ENCODE measurements at regions not wholly inside any gene's neighbourhood (a gene's known extent, or its start where the extent isn't known, plus 50 kb on each side); places are given as distances from the start of the nearest gene placed in this dataset.

DNA sequence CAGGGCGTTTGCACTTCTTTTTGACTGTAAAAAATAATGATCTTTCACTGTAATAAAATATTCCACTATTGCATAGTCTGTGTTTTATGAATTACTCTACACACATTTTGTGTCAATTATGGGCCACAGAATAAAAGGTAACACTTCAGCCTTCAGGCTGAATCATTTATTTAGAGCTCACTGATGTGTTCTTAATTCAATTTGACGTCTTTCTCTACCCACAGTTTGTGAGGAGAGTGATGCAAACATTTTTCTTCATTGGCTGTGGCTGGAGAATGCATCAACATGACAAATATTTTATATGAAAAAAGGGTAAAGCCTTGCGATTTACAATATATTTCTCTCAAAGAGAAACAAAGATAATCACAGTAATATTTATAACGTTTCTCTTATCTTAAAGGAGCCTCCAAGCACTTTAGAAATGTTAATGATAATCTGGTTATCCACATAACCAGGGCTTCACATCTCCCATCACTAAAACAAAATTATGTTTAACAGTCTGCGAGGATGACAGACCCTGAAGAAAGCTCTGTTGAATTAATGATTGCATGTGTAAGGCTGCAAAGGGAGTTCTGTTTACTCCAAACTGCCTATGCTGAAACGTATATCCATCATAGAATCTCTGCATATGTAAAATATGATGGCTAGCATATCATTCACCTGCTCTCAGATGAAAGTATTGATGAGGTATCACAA lies 951.3 kb downstream of the ZPLD1 start:
- DNase-seq (ENCODE audit: low read depth in 1 of 2, low spot score in 2 of 2) (no peak), FAIRE-seq (no peak)
- H2BK120ac ChIP-seq (replicated peaks; ENCODE audit: low read depth, low read length), result no peak overlapping the region
- 86% methylated on average over 6 of the region's 6 CpGs; no CpG with 5 or more reads in 1 of the 2 experiments for WGBS, 2 experiments (ENCODE audit: extremely low coverage in 1 of 2, insufficient coverage in 1 of 2, insufficient read length in 1 of 2, insufficient replicate concordance in 2 of 2, low coverage in 1 of 2, low lambda C conversion rate in 2 of 2, missing lambda C conversion rate in 1 of 2)
- no peak overlapping the region for H4K8ac ChIP-seq (ENCODE audit: extremely low read depth, insufficient read depth, low read length)
- no peaks in the 10 kb centered on the region for H3K36me3 ChIP-seq (ENCODE audit: control insufficient read depth in 2 of 4, insufficient read depth in 4 of 4, low read length in 3 of 4)
- no peak overlapping the region for H3K23ac ChIP-seq (ENCODE audit: insufficient read length)
- H3K9me3 ChIP-seq (ENCODE audit: insufficient read depth in 2 of 2, low read depth in 1 of 2, low read length in 1 of 2), result no peaks in the 10 kb centered on the region
- no peaks in the 10 kb centered on the region for H3K4me1 ChIP-seq (replicated peaks in 1 of 4; ENCODE audit: control insufficient read depth in 3 of 4, insufficient read depth in 4 of 4, low read length in 3 of 4)
- no peaks in the 10 kb centered on the region for H3K79me1 ChIP-seq (ENCODE audit: low read depth, low read length)
- H3K9ac ChIP-seq (replicated peaks in 1 of 4; ENCODE audit: extremely low read depth in 1 of 4, low read depth in 3 of 4, low read length in 3 of 4), result no peak overlapping the region
- no peak overlapping the region for H3K4me3 ChIP-seq (ENCODE audit: extremely low read depth in 1 of 4, insufficient read depth in 2 of 4, low read depth in 3 of 4, low read length in 4 of 4)
- no peaks in the 10 kb centered on the region for H3K27me3 ChIP-seq (replicated peaks in 1 of 4; ENCODE audit: control insufficient read depth in 3 of 4, extremely low read depth in 1 of 4, insufficient read depth in 3 of 4, low read length in 3 of 4)
- H2BK15ac ChIP-seq (ENCODE audit: low read length), result no peak overlapping the region
- H2BK12ac ChIP-seq (ENCODE audit: low read depth, low read length), result no peak overlapping the region
- no peak overlapping the region for H4K91ac ChIP-seq (replicated peaks; ENCODE audit: insufficient read length, low read length)
- no peak overlapping the region for H2AK5ac ChIP-seq (ENCODE audit: low read depth, low read length)
- H4K5ac ChIP-seq (ENCODE audit: insufficient read length, low read depth, low read length), result no peak overlapping the region
- H2BK5ac ChIP-seq (ENCODE audit: low read depth, low read length), result no peak overlapping the region
- no peaks in the 10 kb centered on the region for H4K20me1 ChIP-seq (replicated peaks in 1 of 2; ENCODE audit: control insufficient read depth in 1 of 2, insufficient read depth in 2 of 2, low read length in 2 of 2)
- H3K23me2 ChIP-seq (ENCODE audit: low read depth, low read length), result no peaks in the 10 kb centered on the region
- H3K18ac ChIP-seq (ENCODE audit: extremely low read depth, low read length), result no peak overlapping the region
- H3K14ac ChIP-seq (ENCODE audit: insufficient read length), result no peak overlapping the region
- no peak overlapping the region for H3K4me2 ChIP-seq (ENCODE audit: insufficient read depth in 1 of 2, low read depth in 2 of 2, low read length in 2 of 2)
- H3K4ac ChIP-seq (replicated peaks; ENCODE audit: insufficient read length, low read depth, low read length), result no peak overlapping the region
- no peak overlapping the region for H3K27ac ChIP-seq (ENCODE audit: low read depth, low read length)
- ChIA-PET CTCF (ENCODE audit: partially characterized antibody) (interaction anchor here (0.9 kb wide), 1 partner anchor 54 kb away, joined by 3 read pairs; no protein-coding TSS in a partner anchor), POLR2A (ENCODE audit: partially characterized antibody) (no interaction called here)
- TF ChIP-seq CREB1 (IDR thresholded peaks at IDR 0.05), result no peak
- TF ChIP-seq TCF12 (IDR thresholded peaks at IDR 0.05; ENCODE audit: low read depth, low read length), result no peak
- TF ChIP-seq POLR2AphosphoS5 (IDR thresholded peaks at IDR 0.05; ENCODE audit: low read depth, low read length), result no peak
- no peak for TF ChIP-seq SP4 (IDR thresholded peaks at IDR 0.05; ENCODE audit: low read length)
- no peak for TF ChIP-seq YY1 (IDR thresholded peaks at IDR 0.05; ENCODE audit: low read depth, low read length)
- no peak for TF ChIP-seq EZH2 (IDR thresholded peaks at IDR 0.05; ENCODE audit: low read depth, low read length, severe bottlenecking)
- TF ChIP-seq GABPA (IDR thresholded peaks at IDR 0.05; ENCODE audit: borderline replicate concordance, insufficient read depth, low read length), result no peak
- no peak for TF ChIP-seq ASH2L (IDR thresholded peaks at IDR 0.05; ENCODE audit: low read length)
- no peak for TF ChIP-seq CBX5 (IDR thresholded peaks at IDR 0.05; ENCODE audit: low read depth, low read length)
- TF ChIP-seq, protein P1, sequence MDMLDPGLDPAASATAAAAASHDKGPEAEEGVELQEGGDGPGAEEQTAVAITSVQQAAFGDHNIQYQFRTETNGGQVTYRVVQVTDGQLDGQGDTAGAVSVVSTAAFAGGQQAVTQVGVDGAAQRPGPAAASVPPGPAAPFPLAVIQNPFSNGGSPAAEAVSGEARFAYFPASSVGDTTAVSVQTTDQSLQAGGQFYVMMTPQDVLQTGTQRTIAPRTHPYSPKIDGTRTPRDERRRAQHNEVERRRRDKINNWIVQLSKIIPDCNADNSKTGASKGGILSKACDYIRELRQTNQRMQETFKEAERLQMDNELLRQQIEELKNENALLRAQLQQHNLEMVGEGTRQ (IDR thresholded peaks at IDR 0.05; ENCODE audit: low read length), result no peak
- no peak for TF ChIP-seq SIN3A (conservative IDR thresholded peaks at IDR 0.05 in 1 of 2, IDR thresholded peaks at IDR 0.05 in 1 of 2; ENCODE audit: low read depth in 1 of 2, low read length in 2 of 2)
- no peak for TF ChIP-seq CTBP2 (IDR thresholded peaks at IDR 0.05; ENCODE audit: borderline replicate concordance, insufficient read depth, insufficient read length, low read length)
- no peak for TF ChIP-seq CHD1 (IDR thresholded peaks at IDR 0.05; ENCODE audit: low read depth, low read length)
- H3K79me2 ChIP-seq (ENCODE audit: control insufficient read depth in 1 of 2, insufficient read depth in 2 of 2, low read length in 2 of 2), result no peaks in the 10 kb centered on the region
- no peak overlapping the region for H2BK20ac ChIP-seq (ENCODE audit: low read length)
- H2AFZ ChIP-seq (ENCODE audit: low read length), result no peak overlapping the region
- H3K56ac ChIP-seq (replicated peaks; ENCODE audit: insufficient read length, low read depth, low read length), result no peak overlapping the region
